Glomerular endothelial cell (primary cell): ENCODE measurements at regions not wholly inside any gene's neighbourhood (a gene's known extent, or its start where the extent isn't known, plus 50 kb on each side); places are given as distances from the start of the nearest gene placed in this dataset.
"Not testable (repeated sequence)": the region's sequence is repeated elsewhere in the genome, so short reads cannot be mapped to it uniquely, and the experiment has no call there.

ENCODE experiments used
- DNase-seq: peaks from one replicate; pipeline ENCODE4 v3.0.0-alpha.2; 2011; ENCODE audit warnings: low read depth, low spot score; ENCODE audit errors: extremely low read depth

GRCh38 chr9:42430674-42431615 is 247.5 kb downstream of the SPATA31A6 start:
- peak; percentile 27 for DNase-seq

GRCh38 chr9:42431616-42432010 is 248.2 kb downstream of the SPATA31A6 start:
- not testable (repeated sequence) for DNase-seq

GRCh38 chr9:42434844-42435714 is 251.6 kb downstream of the SPATA31A6 start:
- DNase-seq = not testable (repeated sequence)

GRCh38 chr9:42435715-42436342 is 252.4 kb downstream of the SPATA31A6 start:
- DNase-seq = not testable (repeated sequence)

GRCh38 chr9:42437057-42437759 is 253.7 kb downstream of the SPATA31A6 start:
- not testable (repeated sequence) for DNase-seq

- not testable (repeated sequence) for DNase-seq
Observed at GRCh38 chr9:42442680-42443079, 259.2 kb downstream of the SPATA31A6 start.

- DNase-seq = not testable (repeated sequence)
Observed at GRCh38 chr9:42443414-42443813, 260.0 kb downstream of the SPATA31A6 start.

- not testable (repeated sequence) for DNase-seq
Observed at GRCh38 chr9:42461436-42461835, 278.0 kb downstream of the SPATA31A6 start.

- not testable (repeated sequence) for DNase-seq
Observed at GRCh38 chr9:42461863-42462262, 278.4 kb downstream of the SPATA31A6 start.

GRCh38 chr9:42463981-42464380 is 280.5 kb downstream of the SPATA31A6 start:
- DNase-seq = not testable (repeated sequence)

GRCh38 chr9:42470577-42470976 is 287.1 kb downstream of the SPATA31A6 start:
- not testable (repeated sequence) for DNase-seq

GRCh38 chr9:42490989-42491388 is 307.5 kb downstream of the SPATA31A6 start:
- DNase-seq = not testable (repeated sequence)

GRCh38 chr9:42502620-42503264 is 319.3 kb downstream of the SPATA31A6 start:
- DNase-seq = not testable (repeated sequence)

GRCh38 chr9:42508111-42508510 is 324.7 kb downstream of the SPATA31A6 start:
- DNase-seq = not testable (repeated sequence)

GRCh38 chr9:42513535-42513934 is 330.1 kb downstream of the SPATA31A6 start:
- not testable (repeated sequence) for DNase-seq

GRCh38 chr9:42534325-42534983 is 351.0 kb downstream of the SPATA31A6 start:
- DNase-seq = not testable (repeated sequence)

- DNase-seq = not testable (repeated sequence)
Observed at GRCh38 chr9:42534984-42535325, 351.5 kb downstream of the SPATA31A6 start.

- not testable (repeated sequence) for DNase-seq
Observed at GRCh38 chr9:42550789-42551357, 367.4 kb downstream of the SPATA31A6 start.

- not testable (repeated sequence) for DNase-seq
Observed at GRCh38 chr9:42568530-42568929, 385.1 kb downstream of the SPATA31A6 start.
